ENCODE measurements at regions not wholly inside any gene's neighbourhood (a gene's known extent, or its start where the extent isn't known, plus 50 kb on each side); places are given as distances from the start of the nearest gene placed in this dataset.

GRCh38 chr20:48275286-48276020, 490.2 kb upstream of the SULF2 start:
- FAIRE-seq = no peak
- intact Hi-C loops (cut with DNase I) = no loop called here
- Histone ChIP-seq H3K4me1 (no peaks in the 10 kb centered on the region), H3K4me3 (no peak overlapping the region), H3K27me3 (no peaks in the 10 kb centered on the region), H3K9me3 (no peaks in the 10 kb centered on the region), H3K36me3 (no peaks in the 10 kb centered on the region), H3K27ac (no peak overlapping the region)
- no peak for ATAC-seq
- TF ChIP-seq CTCF (IDR thresholded peaks at IDR 0.05) = no peak
- 65 to 83% methylated on average over 6 of the region's 6 CpGs for WGBS, 2 donors
- DNase-seq = no peak

GRCh38 chr20:48273843-48274242, 488.6 kb upstream of the SULF2 start:
- Histone ChIP-seq H3K4me3 (no peak overlapping the region), H3K27ac (no peak overlapping the region), H3K9me3 (no peaks in the 10 kb centered on the region), H3K4me1 (no peaks in the 10 kb centered on the region), H3K36me3 (no peaks in the 10 kb centered on the region), H3K27me3 (no peaks in the 10 kb centered on the region)
- ATAC-seq (no peak), FAIRE-seq (no peak), DNase-seq (no peak)
- TF ChIP-seq CTCF (IDR thresholded peaks at IDR 0.05) = no peak
- intact Hi-C loops (cut with DNase I) = no loop called here

GRCh38 chr20:48270885-48271284, 485.6 kb upstream of the SULF2 start:
- no peak for DNase-seq
- 42 to 53% methylated on average over 1 of the region's 1 CpG for WGBS, 2 donors
- no peak overlapping the region for H3K27ac ChIP-seq
- no peaks in the 10 kb centered on the region for H3K9me3 ChIP-seq
- no peak for ATAC-seq
- FAIRE-seq = no peak
- no peak for TF ChIP-seq CTCF (IDR thresholded peaks at IDR 0.05)
- intact Hi-C loops (cut with DNase I) = no loop called here
- H3K27me3 ChIP-seq = no peaks in the 10 kb centered on the region
- no peak overlapping the region for H3K4me3 ChIP-seq
- no peaks in the 10 kb centered on the region for H3K36me3 ChIP-seq
- H3K4me1 ChIP-seq = no peaks in the 10 kb centered on the region

GRCh38 chr20:48267860-48268633, 482.8 kb upstream of the SULF2 start:
- 78 to 85% methylated on average over 19 of the region's 19 CpGs for WGBS, 2 donors
- Histone ChIP-seq H3K4me1 (no peaks in the 10 kb centered on the region), H3K27ac (no peak overlapping the region), H3K9me3 (no peaks in the 10 kb centered on the region), H3K36me3 (no peaks in the 10 kb centered on the region), H3K4me3 (no peak overlapping the region), H3K27me3 (no peaks in the 10 kb centered on the region)
- no peak for TF ChIP-seq CTCF (IDR thresholded peaks at IDR 0.05)
- no peak for FAIRE-seq
- no peak for DNase-seq
- intact Hi-C loops (cut with DNase I) = no loop called here
- no peak for ATAC-seq

- H3K4me1 ChIP-seq = no peaks in the 10 kb centered on the region
- DNase-seq (no peak), ATAC-seq (no peak), FAIRE-seq (no peak)
- 68 to 78% methylated on average over 6 of the region's 6 CpGs for WGBS, 2 donors
- no peak overlapping the region for H3K27ac ChIP-seq
- intact Hi-C loops (cut with DNase I) = no loop called here
- no peaks in the 10 kb centered on the region for H3K36me3 ChIP-seq
- no peaks in the 10 kb centered on the region for H3K9me3 ChIP-seq
- no peak for TF ChIP-seq CTCF (IDR thresholded peaks at IDR 0.05)
- no peak overlapping the region for H3K4me3 ChIP-seq
- no peaks in the 10 kb centered on the region for H3K27me3 ChIP-seq
These were observed 481.3 kb upstream of the SULF2 start for GRCh38 chr20:48266571-48266970.
